ENCODE measurements at regions not wholly inside any gene's neighbourhood (a gene's known extent, or its start where the extent isn't known, plus 50 kb on each side); places are given as distances from the start of the nearest gene placed in this dataset.

- no TSS peak for BruUV-seq (replicated peaks)
- in situ Hi-C loops (cut with HindIII; ENCODE audit: low pct_unique_long_range_greater_than_20kb, low sequenced_read_pairs) = no loop called here
- no peaks in the 10 kb centered on the region for H3K9me3 ChIP-seq (ENCODE audit: control insufficient read depth, insufficient read depth, low read depth, low read length)
These were observed 153.5 kb downstream of the ADAMTS15 start for GRCh38 chr11:130601764-130602460.

GRCh38 chr11:130602641-130603334 is 154.3 kb downstream of the ADAMTS15 start:
- DNase-seq (ENCODE audit: low read depth, low spot score) (no peak), ATAC-seq (no peak)
- H3K9me3 ChIP-seq (ENCODE audit: control insufficient read depth, insufficient read depth, low read depth, low read length) = no peaks in the 10 kb centered on the region
- BruUV-seq (replicated peaks) = no TSS peak
- in situ Hi-C loops (cut with HindIII; ENCODE audit: low pct_unique_long_range_greater_than_20kb, low sequenced_read_pairs) (no loop called here), intact Hi-C loops (cut with micrococcal nuclease; ENCODE audit: unreplicated experiment) (no loop called here)
- no peak overlapping the region for H3K27ac ChIP-seq (ENCODE audit: low read length)
- H3K4me1 ChIP-seq (ENCODE audit: control insufficient read depth, insufficient read depth, low read length) = no peaks in the 10 kb centered on the region
- ChIA-PET CTCF (no interaction called here), POLR2A (no interaction called here)
- H3K36me3 ChIP-seq (ENCODE audit: control insufficient read depth, insufficient read depth, low read length) = no peaks in the 10 kb centered on the region
- no peak for TF ChIP-seq TCF7L2 (IDR thresholded peaks at IDR 0.05; ENCODE audit: low read depth, low read length)
- no peak for TF ChIP-seq SIN3A (IDR thresholded peaks at IDR 0.05; ENCODE audit: borderline replicate concordance, insufficient read depth, low read depth, low read length)
- no peak overlapping the region for H3K4me3 ChIP-seq (ENCODE audit: low read depth in 2 of 2, low read length in 2 of 2)
- H3K27me3 ChIP-seq (ENCODE audit: control insufficient read depth, insufficient read depth, low read length) = no peaks in the 10 kb centered on the region

More at GRCh38 chr11:130601764-130602460, 153.5 kb downstream of the ADAMTS15 start:
- no peak for DNase-seq (ENCODE audit: low read depth, low spot score)
- H3K36me3 ChIP-seq (ENCODE audit: control insufficient read depth, insufficient read depth, low read length) = no peaks in the 10 kb centered on the region
- H3K4me3 ChIP-seq (ENCODE audit: low read depth in 2 of 2, low read length in 2 of 2) = no peak overlapping the region
- POLR2A ChIA-PET = interaction anchor here (0.5 kb wide), 1 partner anchor 38 kb away, joined by 3 read pairs; no protein-coding TSS in a partner anchor
- no peaks in the 10 kb centered on the region for H3K27me3 ChIP-seq (ENCODE audit: control insufficient read depth, insufficient read depth, low read length)
- no peak overlapping the region for H3K27ac ChIP-seq (ENCODE audit: low read length)
- intact Hi-C loops (cut with micrococcal nuclease; ENCODE audit: unreplicated experiment) = no loop called here
- ATAC-seq = no peak
- no peaks in the 10 kb centered on the region for H3K4me1 ChIP-seq (ENCODE audit: control insufficient read depth, insufficient read depth, low read length)
- CTCF ChIA-PET = no interaction called here
- no peak for TF ChIP-seq POLR2AphosphoS5 (IDR thresholded peaks at IDR 0.05; ENCODE audit: low read depth, low read length)
- TF ChIP-seq TCF7L2 (IDR thresholded peaks at IDR 0.05; ENCODE audit: low read depth, low read length) = no peak
- no peak for TF ChIP-seq REST (IDR thresholded peaks at IDR 0.05; ENCODE audit: insufficient read depth in 1 of 2, low read depth in 2 of 2, low read length in 1 of 2)
- TF ChIP-seq SIN3A (IDR thresholded peaks at IDR 0.05; ENCODE audit: borderline replicate concordance, insufficient read depth, low read depth, low read length) = no peak
- no peak for TF ChIP-seq CTCF (IDR thresholded peaks at IDR 0.05)

Measured in Panc1 (cell line).